Activated naive CD8-positive, alpha-beta T cell treated with anti-CD3 and anti-CD28 coated beads, Interleukin-2, amount 50 U/mL, for 24 hours (primary cell): ENCODE measurements at regions not wholly inside any gene's neighbourhood (a gene's known extent, or its start where the extent isn't known, plus 50 kb on each side); places are given as distances from the start of the nearest gene placed in this dataset.

Source experiments
- ATAC-seq: fragments of 150-1000 bp; cut with Tn5 transposase; one replicate; pipeline ENCODE4 v1.10.0; 2021
- DNase-seq: peaks from one replicate; pipeline ENCODE4 v3.0.0; 2021
- H3K27ac Mint-ChIP-seq: one replicate; pipeline ENCODE4 v1.8.0; 2021; ENCODE audit warnings: mild to moderate bottlenecking, mixed read lengths
- H3K27me3 Mint-ChIP-seq: one replicate; pipeline ENCODE4 v1.8.0; 2021; ENCODE audit warnings: mixed read lengths
- H3K36me3 Mint-ChIP-seq: one replicate; pipeline ENCODE4 v1.8.0; 2021; ENCODE audit warnings: low read depth, mixed read lengths
- H3K4me1 Mint-ChIP-seq: one replicate; pipeline ENCODE4 v1.8.0; 2021; ENCODE audit warnings: mixed read lengths
- H3K4me3 Mint-ChIP-seq: one replicate; pipeline ENCODE4 v1.8.0; 2021; ENCODE audit warnings: mild to moderate bottlenecking, moderate library complexity, mixed read lengths
- H3K9me3 Mint-ChIP-seq: one replicate; pipeline ENCODE4 v1.8.0; 2021; ENCODE audit warnings: mixed read lengths

DNA sequence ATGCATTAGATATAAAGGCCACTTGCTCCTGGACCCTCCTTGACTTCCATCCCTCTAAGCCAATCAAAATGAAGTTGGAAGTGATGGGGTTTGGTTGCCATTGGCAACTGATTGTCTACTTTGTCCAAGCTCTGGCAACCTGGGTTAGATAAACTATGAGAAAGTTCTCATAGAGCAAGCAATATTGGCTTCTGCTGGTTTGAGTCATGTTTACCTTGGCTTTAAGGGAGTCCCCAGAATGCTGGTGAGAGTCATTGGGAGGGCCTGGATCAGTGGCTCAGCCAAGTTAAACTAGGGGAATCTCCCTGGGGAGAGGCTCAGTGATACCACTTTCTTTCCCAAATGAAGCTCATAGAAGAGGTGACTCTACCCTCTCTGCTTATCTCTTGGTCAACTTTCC lies 176.3 kb upstream of the ROPN1 start:
- Mint-ChIP-seq H3K36me3 (no peaks in the 10 kb centered on the region), H3K4me1 (no peaks in the 10 kb centered on the region), H3K9me3 (no peaks in the 10 kb centered on the region), H3K4me3 (no peak overlapping the region), H3K27ac (no peak overlapping the region), H3K27me3 (peaks cover 1% of the 10 kb centered on the region)
- DNase-seq: no peak
- no peak for ATAC-seq

- Mint-ChIP-seq H3K4me1 (no peaks in the 10 kb centered on the region), H3K9me3 (no peaks in the 10 kb centered on the region), H3K27me3 (peaks cover 2% of the 10 kb centered on the region), H3K4me3 (no peak overlapping the region), H3K36me3 (no peaks in the 10 kb centered on the region), H3K27ac (no peak overlapping the region)
- ATAC-seq (no peak), DNase-seq (no peak)
Measured at GRCh38 chr3:124172283-124172682, 180.4 kb upstream of the ROPN1 start.

- Mint-ChIP-seq H3K4me1 (no peaks in the 10 kb centered on the region), H3K27me3 (peaks cover 2% of the 10 kb centered on the region), H3K36me3 (no peaks in the 10 kb centered on the region), H3K4me3 (no peak overlapping the region), H3K27ac (no peak overlapping the region), H3K9me3 (no peaks in the 10 kb centered on the region)
- ATAC-seq (no peak), DNase-seq (no peak)
Measured at GRCh38 chr3:124172816-124173215, 180.9 kb upstream of the ROPN1 start.

- peaks cover 2% of the 10 kb centered on the region for H3K27me3 Mint-ChIP-seq
- no peaks in the 10 kb centered on the region for H3K9me3 Mint-ChIP-seq
- no peak for ATAC-seq
- no peaks in the 10 kb centered on the region for H3K4me1 Mint-ChIP-seq
- DNase-seq: no peak
- H3K36me3 Mint-ChIP-seq: no peaks in the 10 kb centered on the region
- H3K27ac Mint-ChIP-seq: no peak overlapping the region
- no peak overlapping the region for H3K4me3 Mint-ChIP-seq
Measured at GRCh38 chr3:124174476-124174875, 182.6 kb upstream of the ROPN1 start.

- H3K27me3 Mint-ChIP-seq: peaks cover 2% of the 10 kb centered on the region
- ATAC-seq (no peak), DNase-seq (no peak)
- no peaks in the 10 kb centered on the region for H3K36me3 Mint-ChIP-seq
- no peak overlapping the region for H3K27ac Mint-ChIP-seq
- no peaks in the 10 kb centered on the region for H3K9me3 Mint-ChIP-seq
- H3K4me3 Mint-ChIP-seq: no peak overlapping the region
- no peaks in the 10 kb centered on the region for H3K4me1 Mint-ChIP-seq
Measured at GRCh38 chr3:124174910-124175874, 183.3 kb upstream of the ROPN1 start.

DNA sequence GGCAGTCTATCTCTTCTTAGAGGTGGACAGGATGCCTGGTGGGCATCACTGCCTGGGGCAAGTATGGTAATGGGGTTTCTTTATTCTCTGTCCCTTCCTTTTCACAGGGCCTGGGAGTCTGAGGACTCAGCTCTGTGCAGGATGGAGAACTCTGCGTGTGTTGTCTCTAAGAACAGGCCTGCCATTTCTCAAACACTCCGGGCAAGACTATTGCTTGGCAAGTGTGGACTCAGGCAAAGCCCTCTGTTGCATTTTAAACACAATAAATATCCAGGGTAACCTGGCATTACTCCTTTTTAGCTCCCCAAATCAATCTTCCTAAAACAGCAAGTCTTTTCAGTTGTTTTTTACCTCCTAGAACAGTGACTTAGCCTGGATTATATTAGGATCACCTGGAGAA lies 185.1 kb upstream of the ROPN1 start:
- peaks cover 2% of the 10 kb centered on the region for H3K27me3 Mint-ChIP-seq
- H3K36me3 Mint-ChIP-seq: no peaks in the 10 kb centered on the region
- no peaks in the 10 kb centered on the region for H3K9me3 Mint-ChIP-seq
- DNase-seq (no peak), ATAC-seq (no peak)
- H3K4me1 Mint-ChIP-seq: no peaks in the 10 kb centered on the region
- H3K27ac Mint-ChIP-seq: no peak overlapping the region
- no peak overlapping the region for H3K4me3 Mint-ChIP-seq

- Mint-ChIP-seq H3K36me3 (no peaks in the 10 kb centered on the region), H3K4me1 (no peaks in the 10 kb centered on the region), H3K4me3 (no peak overlapping the region), H3K27ac (no peak overlapping the region), H3K27me3 (no peaks in the 10 kb centered on the region), H3K9me3 (no peaks in the 10 kb centered on the region)
- DNase-seq (no peak), ATAC-seq (no peak)
Measured at GRCh38 chr3:124178531-124178930, 186.6 kb upstream of the ROPN1 start.

DNA sequence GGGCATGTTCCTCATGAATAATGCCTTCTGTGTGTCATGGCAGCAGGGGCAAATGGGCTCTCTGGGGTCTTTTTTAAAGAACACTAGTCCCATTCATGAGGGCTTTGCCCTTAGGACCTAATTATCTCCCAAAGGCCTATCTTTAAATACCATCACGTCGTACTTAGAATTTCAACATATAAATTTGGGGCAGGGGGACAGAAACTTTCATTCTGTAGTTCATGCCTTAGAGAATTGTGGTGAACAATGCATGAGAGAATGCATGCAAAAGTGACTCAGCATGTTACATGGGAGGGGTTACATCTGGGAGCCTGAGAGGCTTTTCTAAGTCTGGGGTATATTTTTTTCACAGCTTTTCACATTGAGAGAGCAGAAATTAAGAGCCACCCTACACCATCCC lies 208.5 kb upstream of the ROPN1 start:
- no peak overlapping the region for H3K27ac Mint-ChIP-seq
- no peaks in the 10 kb centered on the region for H3K9me3 Mint-ChIP-seq
- no peak for ATAC-seq
- H3K4me1 Mint-ChIP-seq: no peaks in the 10 kb centered on the region
- H3K36me3 Mint-ChIP-seq: no peaks in the 10 kb centered on the region
- no peak for DNase-seq
- peaks cover 13% of the 10 kb centered on the region for H3K27me3 Mint-ChIP-seq
- H3K4me3 Mint-ChIP-seq: no peak overlapping the region

GRCh38 chr3:124201226-124201625 lies 209.3 kb upstream of the ROPN1 start:
- ATAC-seq (no peak), DNase-seq (no peak)
- H3K4me3 Mint-ChIP-seq: no peak overlapping the region
- no peaks in the 10 kb centered on the region for H3K4me1 Mint-ChIP-seq
- H3K36me3 Mint-ChIP-seq: no peaks in the 10 kb centered on the region
- no peaks in the 10 kb centered on the region for H3K9me3 Mint-ChIP-seq
- H3K27ac Mint-ChIP-seq: no peak overlapping the region
- peaks cover 13% of the 10 kb centered on the region for H3K27me3 Mint-ChIP-seq

- H3K9me3 Mint-ChIP-seq: no peaks in the 10 kb centered on the region
- DNase-seq (no peak), ATAC-seq (no peak)
- H3K36me3 Mint-ChIP-seq: no peaks in the 10 kb centered on the region
- no peak overlapping the region for H3K4me3 Mint-ChIP-seq
- peaks cover 13% of the 10 kb centered on the region for H3K27me3 Mint-ChIP-seq
- no peak overlapping the region for H3K27ac Mint-ChIP-seq
- no peaks in the 10 kb centered on the region for H3K4me1 Mint-ChIP-seq
Measured at GRCh38 chr3:124201786-124202185, 209.9 kb upstream of the ROPN1 start.

- H3K4me1 Mint-ChIP-seq: no peaks in the 10 kb centered on the region
- H3K27me3 Mint-ChIP-seq: peaks cover 15% of the 10 kb centered on the region
Measured at GRCh38 chr3:124202754-124203153, 210.8 kb upstream of the ROPN1 start.

DNA sequence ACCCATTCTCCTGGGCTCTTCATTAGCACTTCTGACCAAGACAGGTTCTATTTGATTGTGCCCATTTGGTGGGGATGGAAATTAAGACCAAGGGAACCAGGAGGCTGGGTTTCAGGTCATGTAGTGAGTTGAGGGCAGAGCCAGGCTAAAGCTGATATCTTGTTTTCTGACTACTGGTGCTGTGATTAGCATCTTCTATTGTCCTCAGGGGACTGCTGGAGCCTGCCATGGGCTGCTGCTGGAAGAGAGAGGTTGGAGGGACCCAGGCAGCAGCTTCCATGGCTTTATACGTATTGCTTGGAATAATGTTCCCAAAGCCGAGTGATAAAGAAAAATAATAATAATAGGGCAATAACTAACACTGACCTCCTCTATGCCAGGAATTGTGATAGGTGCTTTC lies 211.4 kb upstream of the ROPN1 start:
- H3K4me1 Mint-ChIP-seq: no peaks in the 10 kb centered on the region
- H3K4me3 Mint-ChIP-seq: no peak overlapping the region
- no peak for DNase-seq
- peaks cover 15% of the 10 kb centered on the region for H3K27me3 Mint-ChIP-seq
- no peaks in the 10 kb centered on the region for H3K9me3 Mint-ChIP-seq
- no peaks in the 10 kb centered on the region for H3K36me3 Mint-ChIP-seq
- H3K27ac Mint-ChIP-seq: no peak overlapping the region
- no peak for ATAC-seq

More at GRCh38 chr3:124202754-124203153, 210.8 kb upstream of the ROPN1 start:
- H3K9me3 Mint-ChIP-seq: no peaks in the 10 kb centered on the region
- no peak overlapping the region for H3K4me3 Mint-ChIP-seq
- no peak overlapping the region for H3K27ac Mint-ChIP-seq
- DNase-seq: no peak
- no peaks in the 10 kb centered on the region for H3K36me3 Mint-ChIP-seq
- ATAC-seq: no peak

DNA sequence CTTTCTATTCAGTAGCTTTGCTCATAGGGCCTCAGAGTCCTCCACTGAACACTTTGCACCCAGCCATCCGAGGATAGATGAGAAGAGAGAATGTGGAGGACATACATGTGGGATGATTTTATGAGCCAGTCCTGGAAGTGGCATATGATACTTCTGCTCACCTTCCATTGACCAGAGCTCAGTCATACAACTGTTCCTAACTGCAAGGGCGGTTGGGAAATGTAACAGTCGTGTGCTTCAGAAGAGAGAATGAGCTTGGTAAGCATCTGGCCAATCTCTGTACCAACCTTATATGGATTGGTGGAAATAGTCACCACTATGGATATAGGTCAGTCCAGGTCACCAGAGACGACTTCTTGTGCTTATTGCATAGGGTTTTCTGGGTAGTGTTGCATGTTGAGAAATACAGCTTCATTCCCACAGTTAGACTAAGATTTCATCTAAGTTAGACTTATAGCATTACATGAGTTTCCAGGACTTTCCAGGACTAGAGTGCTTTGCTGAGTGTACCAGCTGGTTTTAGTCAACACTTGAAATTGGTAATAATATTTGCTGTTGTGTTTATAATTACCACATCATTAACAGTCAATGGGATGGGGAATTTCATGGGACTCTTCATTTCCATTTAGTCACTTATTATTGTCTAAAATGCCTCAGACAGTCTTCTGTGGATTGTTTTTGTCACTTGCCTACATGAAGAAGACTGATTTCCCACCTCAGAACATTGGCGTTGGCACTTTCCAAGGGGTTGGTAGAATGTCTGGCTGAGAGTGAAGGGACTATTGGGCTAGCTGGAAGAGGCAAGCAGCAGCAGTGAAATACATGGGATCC lies 214.5 kb upstream of the ROPN1 start:
- DNase-seq (no peak), ATAC-seq (no peak)
- Mint-ChIP-seq H3K36me3 (no peaks in the 10 kb centered on the region), H3K9me3 (no peaks in the 10 kb centered on the region), H3K27me3 (peaks cover 14% of the 10 kb centered on the region), H3K4me3 (no peak overlapping the region), H3K4me1 (no peaks in the 10 kb centered on the region), H3K27ac (no peak overlapping the region)

DNA sequence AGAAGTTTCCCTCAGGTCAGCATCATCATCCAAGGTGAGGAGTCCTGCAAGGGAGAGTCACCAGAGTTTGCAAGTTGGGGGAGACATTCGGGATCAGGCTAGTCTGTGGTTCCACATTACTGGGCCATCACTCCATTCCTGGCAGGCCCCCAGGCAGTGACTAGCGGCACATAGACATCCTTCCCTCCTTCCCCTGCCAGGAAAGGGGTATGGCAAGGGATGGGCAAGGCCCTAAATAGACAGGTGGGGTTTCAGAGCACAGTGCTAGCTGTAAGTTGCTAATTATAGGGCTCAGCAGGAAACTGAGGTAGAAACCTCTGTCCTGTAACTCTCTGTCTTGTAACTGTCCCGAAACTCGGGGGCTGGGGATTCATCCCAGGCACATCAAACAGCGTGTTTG lies 215.2 kb upstream of the ROPN1 start:
- DNase-seq: no peak
- no peak overlapping the region for H3K27ac Mint-ChIP-seq
- H3K27me3 Mint-ChIP-seq: peaks cover 12% of the 10 kb centered on the region
- no peak for ATAC-seq
- no peaks in the 10 kb centered on the region for H3K4me1 Mint-ChIP-seq
- no peaks in the 10 kb centered on the region for H3K9me3 Mint-ChIP-seq
- no peak overlapping the region for H3K4me3 Mint-ChIP-seq
- no peaks in the 10 kb centered on the region for H3K36me3 Mint-ChIP-seq
